Kidney (tissue), 13 donors: ENCODE measurements at regions not wholly inside any gene's neighbourhood (a gene's known extent, or its start where the extent isn't known, plus 50 kb on each side); places are given as distances from the start of the nearest gene placed in this dataset.

Source experiments
- DNase-seq, 5 donors: peaks; one replicate each; pipeline ENCODE4 v3.0.0-alpha.2; 2013 to 2020
- FAIRE-seq: peaks from 2 replicates; lab custom pipeline; 2012; peaks lifted over from hg19 to GRCh38; lab: Jason Lieb, UNC
- H3K27ac ChIP-seq, 2 donors: one replicate each; pipeline ENCODE4 v1.7.0; 2013; ENCODE audit warnings: low read depth in 2 of 2, low read length in 2 of 2, inconsistent platforms in 1 of 2
- H3K27me3 ChIP-seq: one replicate; pipeline ENCODE4 v1.7.1; 2013; ENCODE audit warnings: low read length, inconsistent platforms; ENCODE audit not compliant: control insufficient read depth, insufficient read depth
- H3K36me3 ChIP-seq, 3 donors: one replicate each; pipeline versions ENCODE4 v1.7.0 to v1.7.1; 2013; ENCODE audit warnings: low read length in 3 of 3, control low read depth in 1 of 3, inconsistent platforms in 1 of 3; ENCODE audit not compliant: insufficient read depth in 3 of 3, control insufficient read depth in 2 of 3
- H3K4me1 ChIP-seq, 3 donors: one replicate each; pipeline versions ENCODE4 v1.7.0 to v1.7.1; 2013; ENCODE audit warnings: low read length in 3 of 3, inconsistent platforms in 1 of 3, low read depth in 1 of 3; ENCODE audit not compliant: control insufficient read depth in 2 of 3, insufficient read depth in 2 of 3
- H3K4me3 ChIP-seq, 3 donors: one replicate each; pipeline versions ENCODE4 v1.7.0 to v1.8.1; 2013; ENCODE audit warnings: low read length in 3 of 3, control low read depth in 1 of 3, inconsistent platforms in 1 of 3
- H3K9ac ChIP-seq, 3 donors: one replicate each; pipeline versions ENCODE4 v1.7.0 to v1.7.1; 2013; ENCODE audit warnings: low read length in 3 of 3, control low read depth in 1 of 3, inconsistent platforms in 1 of 3
- H3K9me3 ChIP-seq, 3 donors: one replicate each; pipeline versions ENCODE4 v1.7.0 to v1.7.1; 2013; ENCODE audit warnings: low read length in 3 of 3, control low read depth in 1 of 3, inconsistent platforms in 1 of 3; ENCODE audit not compliant: control insufficient read depth in 2 of 3, insufficient read depth in 1 of 3
- CTCF ChIP-seq: IDR thresholded peaks from 3 replicates; pipeline ENCODE4 v1.5.1; 2012; ENCODE audit warnings: mild to moderate bottlenecking, moderate library complexity, borderline replicate concordance; ENCODE audit not compliant: insufficient read depth; ENCODE audit errors: extremely low read depth
- intact Hi-C: fragments of 100-400 bp; cut with DNase I; formaldehyde crosslinking; loops from one replicate; pipeline ENCODE4 v1.11.1; 2022
- donor health status: control.
- donor health status: control.
- donor health status: control.
- donor health status: control.
- donor health status: control.
- donor health status: DM: yes; HTN: yes; CAD: no.
- donor health status: Normal renal cell carcinoma (clear cell type).

GRCh38 chr15:87633525-87633924 lies 623.0 kb downstream of the NTRK3 start:
- FAIRE-seq = no peak
- no peaks in the 10 kb centered on the region for H3K9me3 ChIP-seq
- no peaks in the 10 kb centered on the region for H3K4me1 ChIP-seq
- H3K27me3 ChIP-seq = no peaks in the 10 kb centered on the region
- no peak for TF ChIP-seq CTCF
- H3K4me3 ChIP-seq = no peak overlapping the region
- no peaks in the 10 kb centered on the region for H3K36me3 ChIP-seq
- no peak overlapping the region for H3K27ac ChIP-seq
- DNase-seq = no peak
- intact Hi-C loops = no loop called here
- H3K9ac ChIP-seq = no peak overlapping the region

DNA sequence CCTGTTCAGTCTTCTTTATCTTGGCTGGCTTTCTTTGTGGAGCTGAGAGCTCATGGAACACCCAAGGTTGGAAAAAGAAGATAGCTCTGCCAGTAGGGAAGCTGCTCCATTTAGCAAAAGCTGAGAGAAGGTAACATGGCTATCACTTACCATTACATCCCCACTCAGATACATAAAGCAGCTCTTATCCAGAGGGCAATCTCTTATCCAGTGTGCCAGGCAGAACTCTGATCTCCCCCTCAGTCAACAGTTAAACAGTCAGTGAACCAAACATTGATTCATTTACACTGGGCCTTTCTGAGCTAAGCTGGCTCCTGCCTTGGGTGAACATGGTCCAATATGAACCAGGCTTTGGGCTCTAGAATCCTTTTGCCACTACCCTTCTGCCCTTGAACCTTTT lies 624.2 kb downstream of the NTRK3 start:
- Histone ChIP-seq H3K36me3 (no peaks in the 10 kb centered on the region), H3K27me3 (no peaks in the 10 kb centered on the region), H3K27ac (no peak overlapping the region), H3K4me1 (peaks cover 0 to 2% (median 0%) of the 10 kb centered on the region in 3 donors), H3K9me3 (no peaks in the 10 kb centered on the region), H3K9ac (no peak overlapping the region), H3K4me3 (no peak overlapping the region)
- no peak for DNase-seq
- TF ChIP-seq CTCF = no peak
- FAIRE-seq = no peak
- intact Hi-C loops = no loop called here

DNA sequence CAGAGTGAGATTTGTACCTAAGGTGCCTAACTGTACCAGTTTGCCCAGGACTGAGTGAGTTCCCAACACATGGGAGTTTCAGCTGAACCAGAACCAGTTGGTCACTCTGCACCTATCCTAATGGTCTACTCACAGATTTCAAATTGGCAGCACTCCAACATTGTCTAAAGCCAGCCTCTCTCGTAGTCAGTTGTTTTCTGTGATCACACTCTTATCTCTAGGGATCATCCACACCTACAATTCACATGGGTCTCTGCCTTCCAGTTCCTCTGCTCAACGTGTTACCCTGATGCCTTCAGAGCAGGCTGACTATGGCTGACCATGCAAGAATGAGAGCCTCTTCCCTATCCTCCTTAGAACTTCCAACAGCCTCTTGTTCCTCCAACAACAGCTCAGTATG lies 624.8 kb downstream of the NTRK3 start:
- no peak for FAIRE-seq
- intact Hi-C loops = no loop called here
- Histone ChIP-seq H3K4me3 (no peak overlapping the region), H3K36me3 (no peaks in the 10 kb centered on the region), H3K27ac (no peak overlapping the region), H3K9ac (no peak overlapping the region), H3K4me1 (peaks cover 0 to 2% (median 0%) of the 10 kb centered on the region in 3 donors), H3K9me3 (no peaks in the 10 kb centered on the region), H3K27me3 (no peaks in the 10 kb centered on the region)
- no peak for DNase-seq
- TF ChIP-seq CTCF = no peak

DNA sequence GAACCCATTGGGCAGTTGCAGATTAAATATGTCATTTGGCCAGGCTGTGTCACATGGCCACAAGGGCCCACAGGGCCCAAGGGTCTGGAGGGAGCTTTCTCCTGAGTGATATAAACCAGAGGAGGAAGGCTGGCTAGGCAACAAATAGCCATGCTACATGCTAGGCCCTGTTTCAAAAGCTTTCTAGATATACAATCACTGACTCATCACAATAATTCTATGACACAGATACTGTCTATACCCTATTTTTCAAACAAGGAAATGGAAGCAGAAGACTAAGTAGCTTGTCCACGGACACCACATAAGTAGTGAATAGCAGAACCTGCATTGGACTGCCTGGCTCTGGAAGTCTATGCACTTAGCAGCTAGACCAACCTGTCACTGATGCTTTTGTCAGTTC lies 625.4 kb downstream of the NTRK3 start:
- no peak overlapping the region for H3K27ac ChIP-seq
- no peaks in the 10 kb centered on the region for H3K9me3 ChIP-seq
- no peak overlapping the region for H3K4me3 ChIP-seq
- H3K27me3 ChIP-seq = no peaks in the 10 kb centered on the region
- FAIRE-seq (no peak), DNase-seq (no peak)
- no peak overlapping the region for H3K9ac ChIP-seq
- intact Hi-C loops = no loop called here
- H3K36me3 ChIP-seq = no peaks in the 10 kb centered on the region
- no peak for TF ChIP-seq CTCF
- peaks cover 0 to 2% (median 0%) of the 10 kb centered on the region in 3 donors for H3K4me1 ChIP-seq
